A549 (cell line): ENCODE measurements at regions not wholly inside any gene's neighbourhood (a gene's known extent, or its start where the extent isn't known, plus 50 kb on each side); places are given as distances from the start of the nearest gene placed in this dataset.
A peak's percentile ranks its signal among the peaks of the same experiment; 100 is the strongest.

Source experiments
- ATAC-seq, 2 experiments: fragments of 200-7000 bp in 1 of 2; fragments of >200 bp in 1 of 2; cut with Nextera tagmentation in 1 of 2; cut with Tn5 transposase in 1 of 2; 3 replicates each; pipeline versions ENCODE4 v1.8.0 to v1.9.1; 2018 to 2020; ENCODE audit warnings: mild to moderate bottlenecking in 1 of 2, moderate library complexity in 1 of 2
- CTCF ChIA-PET: fragments of 300-600 bp; sonication (Branson Sonifier 250); formaldehyde crosslinking; extraction: SDS; loops from one replicate; lab custom pipeline; 2021; ENCODE audit warnings: antibody characterized with exemption, inconsistent platforms; lab: Yijun Ruan, JAX
- POLR2A ChIA-PET: fragments of 350-600 bp; formaldehyde crosslinking; extraction: SDS; loops from one replicate; lab custom pipeline; 2021; ENCODE audit warnings: antibody characterized with exemption, inconsistent platforms; lab: Yijun Ruan, JAX
- DNase-seq, 2 experiments: peaks; one replicate each; pipeline versions ENCODE4 v3.0.0 to v3.0.0-alpha.2; 2011 to 2016; ENCODE audit warnings: low read depth in 1 of 2, low spot score in 1 of 2
- FAIRE-seq: peaks from 2 replicates; lab custom pipeline; 2011; peaks lifted over from hg19 to GRCh38; lab: Jason Lieb, UNC
- H3K27ac ChIP-seq, 2 experiments: fragments of >200 bp; sonication (Bioruptor Twin); formaldehyde crosslinking; 3 replicates each; pipeline ENCODE4 v1.5.1; 2016 to 2017
- H3K4me1 ChIP-seq: fragments of >200 bp; sonication (Bioruptor Twin); formaldehyde crosslinking; 3 replicates; pipeline ENCODE4 v1.6.1; 2016
- H3K4me2 ChIP-seq: fragments of >200 bp; sonication (Bioruptor Twin); formaldehyde crosslinking; 3 replicates; pipeline ENCODE4 v1.6.1; 2016
- H3K4me3 ChIP-seq: fragments of >200 bp; sonication (Bioruptor Twin); formaldehyde crosslinking; 3 replicates; pipeline ENCODE4 v1.5.1; 2016
- H3K9me3 ChIP-seq: fragments of >200 bp; sonication (Bioruptor Twin); formaldehyde crosslinking; 3 replicates; pipeline ENCODE4 v1.6.1; 2016
- ATOH8 ChIP-seq: fragments of 250-450 bp; sonication (Bioruptor Pico); IDR thresholded peaks from 2 replicates; pipeline ENCODE4 v1.5.0; 2020; ENCODE audit warnings: low read depth, mild to moderate bottlenecking, moderate library complexity
- BHLHE40 ChIP-seq: IDR thresholded peaks from 2 replicates; pipeline ENCODE4 v1.6.1; 2012; ENCODE audit warnings: low read depth, low read length, inconsistent platforms
- CBX2 ChIP-seq: fragments of 200-600 bp; sonication (generic); IDR thresholded peaks from 2 replicates; pipeline ENCODE4 v1.6.1; 2016; ENCODE audit warnings: low read depth, mild to moderate bottlenecking, borderline replicate concordance
- CHD2 ChIP-seq: fragments of 150-350 bp; IDR thresholded peaks from 2 replicates; pipeline ENCODE4 v1.6.1; 2014; ENCODE audit warnings: low read length; ENCODE audit not compliant: partially characterized antibody
- CHD4 ChIP-seq: fragments of 200-600 bp; sonication (generic); IDR thresholded peaks from 2 replicates; pipeline ENCODE4 v1.6.1; 2016; ENCODE audit warnings: antibody characterized with exemption, mild to moderate bottlenecking, borderline replicate concordance
- CTCF ChIP-seq: fragments of >200 bp; sonication (Bioruptor Twin); formaldehyde crosslinking; IDR thresholded peaks from 3 replicates; pipeline ENCODE4 v1.5.1; 2016
- ELK1 ChIP-seq: fragments of 150-350 bp; IDR thresholded peaks from 2 replicates; pipeline ENCODE4 v1.6.1; 2014; ENCODE audit warnings: low read depth, mild to moderate bottlenecking, low read length
- ESRRA ChIP-seq: fragments of 150-350 bp; IDR thresholded peaks from 2 replicates; pipeline ENCODE4 v1.6.1; 2014; ENCODE audit warnings: mild to moderate bottlenecking, low read length, borderline replicate concordance
- FOSB ChIP-seq: fragments of 250-450 bp; sonication (Bioruptor Pico); IDR thresholded peaks from 2 replicates; pipeline ENCODE4 v1.5.0; 2020; ENCODE audit warnings: mild to moderate bottlenecking, moderate library complexity
- FOXS1 ChIP-seq: fragments of 250-450 bp; sonication (Bioruptor Pico); IDR thresholded peaks from 2 replicates; pipeline ENCODE4 v1.5.0; 2020; ENCODE audit warnings: mild to moderate bottlenecking, moderate library complexity
- GATA3 ChIP-seq: IDR thresholded peaks from 2 replicates; pipeline ENCODE4 v1.6.1; 2012; ENCODE audit warnings: borderline replicate concordance
- KDM1A ChIP-seq: fragments of 200-600 bp; sonication (generic); IDR thresholded peaks from 2 replicates; pipeline ENCODE4 v1.6.1; 2016; ENCODE audit warnings: low read depth, mild to moderate bottlenecking
- MAFK ChIP-seq: fragments of 450-650 bp; IDR thresholded peaks from 2 replicates; pipeline ENCODE4 v1.6.1; 2014; ENCODE audit not compliant: partially characterized antibody
- MAX ChIP-seq: IDR thresholded peaks from 2 replicates; pipeline ENCODE4 v1.6.1; 2012
- MAZ ChIP-seq: fragments of 150-350 bp; IDR thresholded peaks from 2 replicates; pipeline ENCODE4 v1.6.1; 2014; ENCODE audit warnings: antibody characterized with exemption, low read depth, low read length, borderline replicate concordance
- NPAS2 ChIP-seq: fragments of 250-450 bp; sonication (Bioruptor Pico); IDR thresholded peaks from 2 replicates; pipeline ENCODE4 v1.8.0; 2022; ENCODE audit warnings: mild to moderate bottlenecking, moderate library complexity, borderline replicate concordance
- SMC3 ChIP-seq: fragments of >200 bp; sonication (Bioruptor Twin); formaldehyde crosslinking; IDR thresholded peaks from 3 replicates; pipeline ENCODE4 v1.6.1; 2018; ENCODE audit warnings: inconsistent platforms
- TP53 ChIP-seq: fragments of 250-450 bp; sonication (Bioruptor Pico); IDR thresholded peaks from 2 replicates; pipeline ENCODE4 v1.5.0; 2021; ENCODE audit warnings: mild to moderate bottlenecking, moderate library complexity
- WGBS: methylation state at CpG from one replicate; pipeline ENCODE4 v1.1.6; 2017; ENCODE audit errors: missing lambda C conversion rate; 5-methylcytosine and 5-hydroxymethylcytosine counted together
- TF ChIP-seq, protein P1 (sequence below): fragments of >200 bp; sonication (Bioruptor Twin); formaldehyde crosslinking; IDR thresholded peaks from 3 replicates; pipeline ENCODE4 v1.6.1; 2016

- no peak for FAIRE-seq
- TF ChIP-seq, protein P1, sequence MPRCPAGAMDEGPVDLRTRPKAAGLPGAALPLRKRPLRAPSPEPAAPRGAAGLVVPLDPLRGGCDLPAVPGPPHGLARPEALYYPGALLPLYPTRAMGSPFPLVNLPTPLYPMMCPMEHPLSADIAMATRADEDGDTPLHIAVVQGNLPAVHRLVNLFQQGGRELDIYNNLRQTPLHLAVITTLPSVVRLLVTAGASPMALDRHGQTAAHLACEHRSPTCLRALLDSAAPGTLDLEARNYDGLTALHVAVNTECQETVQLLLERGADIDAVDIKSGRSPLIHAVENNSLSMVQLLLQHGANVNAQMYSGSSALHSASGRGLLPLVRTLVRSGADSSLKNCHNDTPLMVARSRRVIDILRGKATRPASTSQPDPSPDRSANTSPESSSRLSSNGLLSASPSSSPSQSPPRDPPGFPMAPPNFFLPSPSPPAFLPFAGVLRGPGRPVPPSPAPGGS = no peak
- no peak for TF ChIP-seq TP53 (CRISPR knock-in tag)
- TF ChIP-seq FOXS1 = no peak
- no peak for TF ChIP-seq NPAS2 (CRISPR knock-in tag)
- TF ChIP-seq ATOH8 (CRISPR knock-in tag) = no peak
- TF ChIP-seq MAFK = no peak
- no peak for TF ChIP-seq MAZ
- TF ChIP-seq FOSB (CRISPR knock-in tag) = no peak
- TF ChIP-seq BHLHE40 = no peak
- TF ChIP-seq ELK1 = no peak
- TF ChIP-seq CBX2 = no peak
- TF ChIP-seq KDM1A = no peak
- no peak for TF ChIP-seq SMC3
- TF ChIP-seq CHD4 = no peak
- no peak for TF ChIP-seq CHD2
- TF ChIP-seq ESRRA = no peak
- no peak for TF ChIP-seq GATA3
- no peak for TF ChIP-seq CTCF
- CTCF ChIA-PET = no interaction called here
- 12% methylated on average over 6 of the region's 6 CpGs for WGBS
- H3K27ac ChIP-seq = no peak overlapping the region
- no peak for DNase-seq
- H3K9me3 ChIP-seq = no peaks in the 10 kb centered on the region
- POLR2A ChIA-PET = no interaction called here
- no peak for ATAC-seq
- H3K4me2 ChIP-seq = no peak overlapping the region
- H3K4me1 ChIP-seq = no peaks in the 10 kb centered on the region
- no peak overlapping the region for H3K4me3 ChIP-seq
These were observed 349.0 kb downstream of the CMPK2 start for GRCh38 chr2:6516674-6517073.

- Histone ChIP-seq H3K4me3 (no peak overlapping the region), H3K4me2 (no peak overlapping the region), H3K27ac (no peak overlapping the region), H3K9me3 (no peaks in the 10 kb centered on the region), H3K4me1 (no peaks in the 10 kb centered on the region)
- ChIA-PET POLR2A (no interaction called here), CTCF (no interaction called here)
- no peak for DNase-seq
- no peak for ATAC-seq
- 0% methylated on average over 1 of the region's 1 CpG for WGBS
- FAIRE-seq = no peak
- TF ChIP-seq MAFK (peak; percentile 14), MAZ (no peak)
- TF ChIP-seq, all 56 proteins: peak for 1
These were observed 347.3 kb downstream of the CMPK2 start for GRCh38 chr2:6518361-6518760.

GRCh38 chr2:6523476-6523875, 342.2 kb downstream of the CMPK2 start:
- Histone ChIP-seq H3K9me3 (no peaks in the 10 kb centered on the region), H3K27ac (no peak overlapping the region), H3K4me1 (no peaks in the 10 kb centered on the region), H3K4me3 (no peak overlapping the region), H3K4me2 (no peak overlapping the region)
- ChIA-PET POLR2A (no interaction called here), CTCF (no interaction called here)
- DNase-seq (no peak), FAIRE-seq (no peak), ATAC-seq (no peak)
- 45% methylated on average over 9 of the region's 9 CpGs for WGBS
- TF ChIP-seq MAFK (no peak), NPAS2 (CRISPR knock-in tag) (no peak), BHLHE40 (no peak), MAX (no peak)
